ENCODE measurements at regions not wholly inside any gene's neighbourhood (a gene's known extent, or its start where the extent isn't known, plus 50 kb on each side); places are given as distances from the start of the nearest gene placed in this dataset.
"Not testable (repeated sequence)": the region's sequence is repeated elsewhere in the genome, so short reads cannot be mapped to it uniquely, and the experiment has no call there.

GRCh38 chr14:30064454-30064853 is 136.8 kb upstream of the PRKD1 start:
- no peak for DNase-seq (ENCODE audit: extremely low read depth in 1 of 2, low read depth in 1 of 2)

- DNase-seq (ENCODE audit: extremely low read depth in 1 of 2, low read depth in 1 of 2): no peak
Measured at GRCh38 chr14:30069536-30069935, 141.9 kb upstream of the PRKD1 start.

- DNase-seq (ENCODE audit: extremely low read depth in 1 of 2, low read depth in 1 of 2): not testable (repeated sequence)
Measured at GRCh38 chr14:30072454-30072853, 144.8 kb upstream of the PRKD1 start.

- no peak for DNase-seq (ENCODE audit: extremely low read depth in 1 of 2, low read depth in 1 of 2)
Measured at GRCh38 chr14:30077946-30078345, 150.3 kb upstream of the PRKD1 start.

GRCh38 chr14:30078811-30079402 is 151.3 kb upstream of the PRKD1 start:
- no peak for DNase-seq (ENCODE audit: extremely low read depth in 1 of 2, low read depth in 1 of 2)

GRCh38 chr14:30082486-30082885 is 154.8 kb upstream of the PRKD1 start:
- DNase-seq (ENCODE audit: extremely low read depth in 1 of 2, low read depth in 1 of 2): no peak

GRCh38 chr14:30084811-30085210 is 157.2 kb upstream of the PRKD1 start:
- no peak for DNase-seq (ENCODE audit: extremely low read depth in 1 of 2, low read depth in 1 of 2)

- DNase-seq (ENCODE audit: extremely low read depth in 1 of 2, low read depth in 1 of 2): no peak
Measured at GRCh38 chr14:30085943-30086342, 158.3 kb upstream of the PRKD1 start.

- no peak for DNase-seq (ENCODE audit: extremely low read depth in 1 of 2, low read depth in 1 of 2)
Measured at GRCh38 chr14:30088620-30089019, 161.0 kb upstream of the PRKD1 start.

GRCh38 chr14:30108975-30109700 is 181.5 kb upstream of the PRKD1 start:
- no peak for DNase-seq (ENCODE audit: extremely low read depth in 1 of 2, low read depth in 1 of 2)

GRCh38 chr14:30114051-30114450 is 186.4 kb upstream of the PRKD1 start:
- DNase-seq (ENCODE audit: extremely low read depth in 1 of 2, low read depth in 1 of 2): no peak

- DNase-seq (ENCODE audit: extremely low read depth in 1 of 2, low read depth in 1 of 2): no peak
Measured at GRCh38 chr14:30115756-30116155, 188.1 kb upstream of the PRKD1 start.

GRCh38 chr14:30118992-30119640 is 191.5 kb upstream of the PRKD1 start:
- no peak for DNase-seq (ENCODE audit: extremely low read depth in 1 of 2, low read depth in 1 of 2)

GRCh38 chr14:30125322-30125979 is 197.8 kb upstream of the PRKD1 start:
- DNase-seq (ENCODE audit: extremely low read depth in 1 of 2, low read depth in 1 of 2): no peak

- DNase-seq (ENCODE audit: extremely low read depth in 1 of 2, low read depth in 1 of 2): no peak
Measured at GRCh38 chr14:30129807-30130206, 202.2 kb upstream of the PRKD1 start.

GRCh38 chr14:30131581-30132097 is 204.0 kb upstream of the PRKD1 start:
- no peak for DNase-seq (ENCODE audit: extremely low read depth in 1 of 2, low read depth in 1 of 2)

- no peak for DNase-seq (ENCODE audit: extremely low read depth in 1 of 2, low read depth in 1 of 2)
Measured at GRCh38 chr14:30132196-30132595, 204.5 kb upstream of the PRKD1 start.

GRCh38 chr14:30134936-30135335 is 207.3 kb upstream of the PRKD1 start:
- no peak for DNase-seq (ENCODE audit: extremely low read depth in 1 of 2, low read depth in 1 of 2)

GRCh38 chr14:30138567-30138966 is 210.9 kb upstream of the PRKD1 start:
- no peak for DNase-seq (ENCODE audit: extremely low read depth in 1 of 2, low read depth in 1 of 2)

GRCh38 chr14:30142216-30142615 is 214.6 kb upstream of the PRKD1 start:
- no peak for DNase-seq (ENCODE audit: extremely low read depth in 1 of 2, low read depth in 1 of 2)

- no peak for DNase-seq (ENCODE audit: extremely low read depth in 1 of 2, low read depth in 1 of 2)
Measured at GRCh38 chr14:30143627-30144026, 216.0 kb upstream of the PRKD1 start.

Data from activated CD8-positive, alpha-beta memory T cell treated with anti-CD3 and anti-CD28 coated beads for 1 hour (primary cell).